Type B pancreatic cell (in vitro differentiated cells): ENCODE measurements at regions not wholly inside any gene's neighbourhood (a gene's known extent, or its start where the extent isn't known, plus 50 kb on each side); places are given as distances from the start of the nearest gene placed in this dataset.
A peak's percentile ranks its signal among the peaks of the same experiment; 100 is the strongest.

Source experiments
- DNase-seq: peaks from one replicate; pipeline ENCODE4 v3.0.0; 2021; ENCODE audit warnings: mixed read lengths; ENCODE audit not compliant: unreplicated experiment; ENCODE audit errors: extremely low spot score
- H3K27ac Mint-ChIP-seq: 2 replicates; pipeline ENCODE4 v1.8.0; 2021; ENCODE audit warnings: mild to moderate bottlenecking, mixed read lengths
- H3K27me3 Mint-ChIP-seq: 2 replicates; pipeline ENCODE4 v1.8.0; 2021; ENCODE audit warnings: mixed read lengths
- H3K36me3 Mint-ChIP-seq: 2 replicates; pipeline ENCODE4 v1.8.0; 2021; ENCODE audit warnings: mixed read lengths
- H3K4me1 Mint-ChIP-seq: one replicate; pipeline ENCODE4 v1.8.0; 2021; ENCODE audit warnings: mixed read lengths; ENCODE audit not compliant: unreplicated experiment
- H3K4me3 Mint-ChIP-seq: 2 replicates; pipeline ENCODE4 v1.8.0; 2021; ENCODE audit warnings: mild to moderate bottlenecking, mixed read lengths
- H3K9me3 Mint-ChIP-seq: 2 replicates; pipeline ENCODE4 v1.8.0; 2021; ENCODE audit warnings: mixed read lengths
- TF ChIP-seq, protein P1 (sequence below): fragments of 200-600 bp; sonication (generic); conservative IDR thresholded peaks from 2 replicates; pipeline ENCODE4 v1.5.0; 2021; ENCODE audit warnings: antibody characterized with exemption, mild to moderate bottlenecking

- Mint-ChIP-seq H3K36me3 (no peaks in the 10 kb centered on the region), H3K4me1 (peaks cover 9% of the 10 kb centered on the region), H3K4me3 (no peak overlapping the region), H3K27ac (no peak overlapping the region), H3K27me3 (no peaks in the 10 kb centered on the region), H3K9me3 (no peaks in the 10 kb centered on the region)
- DNase-seq: no peak
- TF ChIP-seq, protein P1, sequence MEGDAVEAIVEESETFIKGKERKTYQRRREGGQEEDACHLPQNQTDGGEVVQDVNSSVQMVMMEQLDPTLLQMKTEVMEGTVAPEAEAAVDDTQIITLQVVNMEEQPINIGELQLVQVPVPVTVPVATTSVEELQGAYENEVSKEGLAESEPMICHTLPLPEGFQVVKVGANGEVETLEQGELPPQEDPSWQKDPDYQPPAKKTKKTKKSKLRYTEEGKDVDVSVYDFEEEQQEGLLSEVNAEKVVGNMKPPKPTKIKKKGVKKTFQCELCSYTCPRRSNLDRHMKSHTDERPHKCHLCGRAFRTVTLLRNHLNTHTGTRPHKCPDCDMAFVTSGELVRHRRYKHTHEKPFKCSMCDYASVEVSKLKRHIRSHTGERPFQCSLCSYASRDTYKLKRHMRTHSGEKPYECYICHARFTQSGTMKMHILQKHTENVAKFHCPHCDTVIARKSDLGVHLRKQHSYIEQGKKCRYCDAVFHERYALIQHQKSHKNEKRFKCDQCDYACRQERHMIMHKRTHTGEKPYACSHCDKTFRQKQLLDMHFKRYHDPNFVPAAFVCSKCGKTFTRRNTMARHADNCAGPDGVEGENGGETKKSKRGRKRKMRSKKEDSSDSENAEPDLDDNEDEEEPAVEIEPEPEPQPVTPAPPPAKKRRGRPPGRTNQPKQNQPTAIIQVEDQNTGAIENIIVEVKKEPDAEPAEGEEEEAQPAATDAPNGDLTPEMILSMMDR: no peak
Measured at GRCh38 chr22:26744892-26745808, 87.8 kb downstream of the MIAT start.

- H3K9me3 Mint-ChIP-seq: no peaks in the 10 kb centered on the region
- H3K4me3 Mint-ChIP-seq: no peak overlapping the region
- H3K4me1 Mint-ChIP-seq: peaks cover 13% of the 10 kb centered on the region
- TF ChIP-seq, protein P1: no peak
- H3K27me3 Mint-ChIP-seq: no peaks in the 10 kb centered on the region
- H3K36me3 Mint-ChIP-seq: no peaks in the 10 kb centered on the region
- no peak for DNase-seq
- H3K27ac Mint-ChIP-seq: no peak overlapping the region
Measured at GRCh38 chr22:26746311-26746710, 88.9 kb downstream of the MIAT start.

DNA sequence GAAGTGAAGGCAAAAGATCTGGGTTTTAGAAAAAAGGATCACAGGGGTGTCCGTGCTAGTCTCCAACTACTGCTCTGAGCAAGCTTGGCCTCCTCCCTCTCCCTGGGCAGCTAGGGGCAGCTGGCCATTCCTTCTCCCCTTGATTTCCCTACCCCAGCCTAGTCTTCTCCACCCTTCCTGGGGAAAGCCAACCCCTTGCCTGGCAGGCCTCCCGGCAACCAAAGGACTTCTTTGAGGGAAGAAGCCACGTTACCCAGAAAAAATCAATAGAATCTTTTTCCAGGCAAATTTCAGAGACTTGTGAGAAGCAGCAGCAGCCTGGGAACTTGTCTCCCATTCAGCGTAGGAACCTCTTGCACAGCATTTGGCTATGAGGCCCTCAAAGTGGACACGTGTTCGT is 91.5 kb downstream of the MIAT start:
- no peaks in the 10 kb centered on the region for H3K27me3 Mint-ChIP-seq
- H3K4me1 Mint-ChIP-seq: peaks cover 14% of the 10 kb centered on the region
- H3K27ac Mint-ChIP-seq: no peak overlapping the region
- no peaks in the 10 kb centered on the region for H3K36me3 Mint-ChIP-seq
- no peaks in the 10 kb centered on the region for H3K9me3 Mint-ChIP-seq
- TF ChIP-seq, protein P1: no peak
- H3K4me3 Mint-ChIP-seq: no peak overlapping the region
- no peak for DNase-seq

DNA sequence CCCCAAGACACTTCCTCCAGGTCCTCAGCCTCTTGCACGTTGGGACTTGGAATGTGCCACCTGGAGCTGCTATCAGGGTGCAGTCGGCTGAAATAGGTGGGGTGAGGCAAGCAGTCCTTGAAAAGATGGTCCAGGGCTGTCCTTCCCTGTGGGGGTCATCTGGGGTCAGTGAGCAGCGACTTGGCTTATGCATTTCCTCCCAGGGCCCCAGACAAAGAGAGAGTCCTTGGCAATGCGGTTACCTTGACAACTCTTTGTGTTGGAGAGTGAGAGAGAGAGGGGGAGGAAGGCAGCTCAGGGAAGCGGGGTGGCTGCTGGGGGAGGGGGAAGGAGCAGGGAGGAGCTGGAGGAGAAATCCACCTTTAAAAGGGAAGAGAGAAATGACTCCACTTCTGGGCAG is 93.8 kb downstream of the MIAT start:
- Mint-ChIP-seq H3K36me3 (no peaks in the 10 kb centered on the region), H3K27ac (peak overlapping the region; percentile 50), H3K27me3 (no peaks in the 10 kb centered on the region), H3K4me1 (peaks cover 10% of the 10 kb centered on the region), H3K9me3 (no peaks in the 10 kb centered on the region), H3K4me3 (no peak overlapping the region)
- no peak for DNase-seq
- TF ChIP-seq, protein P1: no peak

DNA sequence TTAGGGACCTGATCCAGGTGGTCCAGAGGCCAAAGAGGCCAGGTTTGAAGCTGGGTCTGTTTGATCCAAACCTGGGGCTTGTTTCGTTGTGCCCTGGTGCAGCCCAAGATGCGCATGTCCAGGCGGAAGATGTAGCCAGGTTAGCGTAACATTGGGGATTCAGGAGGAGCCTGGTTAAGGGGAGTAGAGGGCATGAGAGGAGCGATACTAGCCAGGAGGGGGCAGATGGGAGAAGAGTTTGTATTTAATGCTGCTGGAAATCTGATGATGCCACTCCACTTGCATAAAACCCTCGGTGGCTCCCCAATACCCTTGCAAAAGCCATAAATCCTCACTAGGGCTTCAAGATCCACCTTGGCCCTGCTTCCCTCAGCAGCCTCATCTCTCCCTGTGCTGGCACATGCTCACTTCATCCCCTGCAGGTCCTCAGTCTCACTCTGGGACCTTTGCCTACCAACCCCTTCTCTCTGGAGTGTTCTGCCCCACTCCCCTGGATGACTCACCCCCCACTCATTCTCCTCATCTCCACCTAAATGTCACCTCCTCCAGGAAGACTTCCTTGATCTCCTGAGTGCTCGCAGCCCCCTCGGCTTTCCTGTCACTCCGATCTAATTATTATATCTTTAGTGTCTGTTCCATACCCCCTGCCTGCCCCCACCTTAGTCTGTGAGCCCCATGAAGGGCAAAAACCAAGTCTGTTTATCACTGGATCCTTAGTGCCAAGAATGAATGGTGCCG is 95.9 kb downstream of the MIAT start:
- peaks cover 4% of the 10 kb centered on the region for H3K27me3 Mint-ChIP-seq
- DNase-seq: no peak
- H3K9me3 Mint-ChIP-seq: peaks cover 3% of the 10 kb centered on the region
- peaks cover 10% of the 10 kb centered on the region for H3K4me1 Mint-ChIP-seq
- H3K36me3 Mint-ChIP-seq: peaks cover 6% of the 10 kb centered on the region
- no peak overlapping the region for H3K27ac Mint-ChIP-seq
- no peak overlapping the region for H3K4me3 Mint-ChIP-seq
- TF ChIP-seq, protein P1: peak; percentile 47
